ENCODE measurements at regions not wholly inside any gene's neighbourhood (a gene's known extent, or its start where the extent isn't known, plus 50 kb on each side); places are given as distances from the start of the nearest gene placed in this dataset.

DNA sequence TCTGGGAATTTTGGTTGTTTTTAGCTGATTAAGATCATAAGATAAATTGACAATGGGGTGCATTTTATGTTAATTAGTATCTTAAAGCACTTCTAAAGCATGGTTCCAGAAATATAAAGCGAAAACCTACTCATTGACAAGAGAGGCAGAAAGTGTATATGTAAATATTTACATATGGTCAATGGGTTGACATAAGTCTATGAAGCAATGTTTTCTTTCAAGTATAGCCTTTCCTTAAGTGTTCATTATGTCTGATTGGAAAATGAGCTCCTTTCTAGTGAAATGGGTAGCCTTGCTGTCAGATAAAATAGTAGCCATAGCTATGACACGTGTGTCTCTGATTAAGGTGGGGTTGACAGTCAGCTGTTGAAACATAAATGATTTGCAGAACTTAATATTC lies 365.2 kb upstream of the AGTR1 start:
- Histone ChIP-seq H3K27ac (ENCODE audit: control insufficient read depth, insufficient read depth) (no peak overlapping the region), H2AFZ (ENCODE audit: control insufficient read depth, low read depth, low read length) (no peak overlapping the region), H3K9ac (ENCODE audit: control insufficient read depth, insufficient read depth, low read length) (no peak overlapping the region), H3K4me3 (no peak overlapping the region), H3K79me2 (ENCODE audit: control insufficient read depth, insufficient read depth, low read length) (no peaks in the 10 kb centered on the region), H3K9me3 (replicated peaks; ENCODE audit: control insufficient read depth, insufficient read depth, low read length) (no peaks in the 10 kb centered on the region; the same call in 2 of the 3 replicates), H3K4me2 (ENCODE audit: control insufficient read depth, insufficient read depth) (no peak overlapping the region), H3K4me1 (ENCODE audit: control insufficient read depth, insufficient read depth, low read length) (no peaks in the 10 kb centered on the region), H3K27me3 (replicated peaks in 1 of 2; ENCODE audit: control insufficient read depth in 2 of 2, insufficient read depth in 2 of 2, low read length in 1 of 2) (no peaks in the 10 kb centered on the region), H4K20me1 (ENCODE audit: control insufficient read depth, insufficient read depth) (no peaks in the 10 kb centered on the region), H3K36me3 (ENCODE audit: control insufficient read depth in 2 of 2, insufficient read depth in 2 of 2, low read length in 1 of 2) (no peaks in the 10 kb centered on the region)
- no TSS peak for BruUV-seq (replicated peaks)
- DNase-seq (ENCODE audit: low read depth, low spot score) (no peak), ATAC-seq (no peak), FAIRE-seq (no peak)
- ChIA-PET SMC1A (ENCODE audit: uncharacterized antibody, unreplicated experiment) (interaction anchor here (1.0 to 1.5 kb wide), 2 partner anchors 15 kb away, joined by 3 to 4 read pairs; no protein-coding TSS in a partner anchor), POLR2A (no interaction called here), CTCF (interaction anchor here (1.1 to 1.8 kb wide), 2 partner anchors 10 to 21 kb away, joined by 3 to 4 read pairs; no protein-coding TSS in a partner anchor), RAD21 (ENCODE audit: unreplicated experiment) (interaction anchor here (1.1 kb wide), 1 partner anchor 12 kb away, joined by 3 read pairs; no protein-coding TSS in a partner anchor)
- intact Hi-C loops (cut with micrococcal nuclease; ENCODE audit: unreplicated experiment) (no loop called here), in situ Hi-C loops (cut with MboI) (no loop called here)
- WGBS (ENCODE audit: insufficient coverage, insufficient replicate concordance, low lambda C conversion rate, missing lambda C conversion rate): 92% methylated on average over 2 of the region's 2 CpGs
- TF ChIP-seq BHLHE40 (IDR thresholded peaks at IDR 0.05; ENCODE audit: borderline replicate concordance in 1 of 2, low read depth in 2 of 2, low read length in 1 of 2) (no peak), RUNX3 (IDR thresholded peaks at IDR 0.05; ENCODE audit: low read length) (no peak), NFYB (IDR thresholded peaks at IDR 0.05; ENCODE audit: insufficient read depth, low read depth, low read length) (no peak), KAT2A (conservative IDR thresholded peaks at IDR 0.05; ENCODE audit: control insufficient read depth, low read depth, low read length) (no peak), ASH2L (IDR thresholded peaks at IDR 0.05; ENCODE audit: borderline replicate concordance, low read depth) (no peak), CEBPB (IDR thresholded peaks at IDR 0.05; ENCODE audit: borderline replicate concordance in 1 of 2, low read depth in 2 of 2, low read length in 2 of 2) (no peak), RFX5 (IDR thresholded peaks at IDR 0.05; ENCODE audit: low read depth, low read length) (no peak), ZSCAN29 (IDR thresholded peaks at IDR 0.05) (no peak), EP300 (IDR thresholded peaks at IDR 0.05; ENCODE audit: borderline replicate concordance in 1 of 2, control insufficient read depth in 1 of 2, low read depth in 2 of 2, low read length in 2 of 2) (no peak), EZH2 (IDR thresholded peaks at IDR 0.05; ENCODE audit: borderline replicate concordance, control insufficient read depth, low read depth, low read length) (no peak), ATF7 (IDR thresholded peaks at IDR 0.05; ENCODE audit: low read depth) (no peak)
- TF ChIP-seq, protein P1, sequence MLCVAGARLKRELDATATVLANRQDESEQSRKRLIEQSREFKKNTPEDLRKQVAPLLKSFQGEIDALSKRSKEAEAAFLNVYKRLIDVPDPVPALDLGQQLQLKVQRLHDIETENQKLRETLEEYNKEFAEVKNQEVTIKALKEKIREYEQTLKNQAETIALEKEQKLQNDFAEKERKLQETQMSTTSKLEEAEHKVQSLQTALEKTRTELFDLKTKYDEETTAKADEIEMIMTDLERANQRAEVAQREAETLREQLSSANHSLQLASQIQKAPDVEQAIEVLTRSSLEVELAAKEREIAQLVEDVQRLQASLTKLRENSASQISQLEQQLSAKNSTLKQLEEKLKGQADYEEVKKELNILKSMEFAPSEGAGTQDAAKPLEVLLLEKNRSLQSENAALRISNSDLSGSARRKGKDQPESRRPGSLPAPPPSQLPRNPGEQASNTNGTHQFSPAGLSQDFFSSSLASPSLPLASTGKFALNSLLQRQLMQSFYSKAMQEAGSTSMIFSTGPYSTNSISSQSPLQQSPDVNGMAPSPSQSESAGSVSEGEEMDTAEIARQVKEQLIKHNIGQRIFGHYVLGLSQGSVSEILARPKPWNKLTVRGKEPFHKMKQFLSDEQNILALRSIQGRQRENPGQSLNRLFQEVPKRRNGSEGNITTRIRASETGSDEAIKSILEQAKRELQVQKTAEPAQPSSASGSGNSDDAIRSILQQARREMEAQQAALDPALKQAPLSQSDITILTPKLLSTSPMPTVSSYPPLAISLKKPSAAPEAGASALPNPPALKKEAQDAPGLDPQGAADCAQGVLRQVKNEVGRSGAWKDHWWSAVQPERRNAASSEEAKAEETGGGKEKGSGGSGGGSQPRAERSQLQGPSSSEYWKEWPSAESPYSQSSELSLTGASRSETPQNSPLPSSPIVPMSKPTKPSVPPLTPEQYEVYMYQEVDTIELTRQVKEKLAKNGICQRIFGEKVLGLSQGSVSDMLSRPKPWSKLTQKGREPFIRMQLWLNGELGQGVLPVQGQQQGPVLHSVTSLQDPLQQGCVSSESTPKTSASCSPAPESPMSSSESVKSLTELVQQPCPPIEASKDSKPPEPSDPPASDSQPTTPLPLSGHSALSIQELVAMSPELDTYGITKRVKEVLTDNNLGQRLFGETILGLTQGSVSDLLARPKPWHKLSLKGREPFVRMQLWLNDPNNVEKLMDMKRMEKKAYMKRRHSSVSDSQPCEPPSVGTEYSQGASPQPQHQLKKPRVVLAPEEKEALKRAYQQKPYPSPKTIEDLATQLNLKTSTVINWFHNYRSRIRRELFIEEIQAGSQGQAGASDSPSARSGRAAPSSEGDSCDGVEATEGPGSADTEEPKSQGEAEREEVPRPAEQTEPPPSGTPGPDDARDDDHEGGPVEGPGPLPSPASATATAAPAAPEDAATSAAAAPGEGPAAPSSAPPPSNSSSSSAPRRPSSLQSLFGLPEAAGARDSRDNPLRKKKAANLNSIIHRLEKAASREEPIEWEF (IDR thresholded peaks at IDR 0.05; ENCODE audit: insufficient replicate concordance, low read depth, low read length): no peak
- TF ChIP-seq, protein P2, sequence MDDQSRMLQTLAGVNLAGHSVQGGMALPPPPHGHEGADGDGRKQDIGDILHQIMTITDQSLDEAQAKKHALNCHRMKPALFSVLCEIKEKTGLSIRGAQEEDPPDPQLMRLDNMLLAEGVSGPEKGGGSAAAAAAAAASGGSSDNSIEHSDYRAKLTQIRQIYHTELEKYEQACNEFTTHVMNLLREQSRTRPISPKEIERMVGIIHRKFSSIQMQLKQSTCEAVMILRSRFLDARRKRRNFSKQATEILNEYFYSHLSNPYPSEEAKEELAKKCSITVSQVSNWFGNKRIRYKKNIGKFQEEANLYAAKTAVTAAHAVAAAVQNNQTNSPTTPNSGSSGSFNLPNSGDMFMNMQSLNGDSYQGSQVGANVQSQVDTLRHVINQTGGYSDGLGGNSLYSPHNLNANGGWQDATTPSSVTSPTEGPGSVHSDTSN (IDR thresholded peaks at IDR 0.05; ENCODE audit: insufficient replicate concordance, low read depth, low read length): no peak
